ENCODE measurements at regions not wholly inside any gene's neighbourhood (a gene's known extent, or its start where the extent isn't known, plus 50 kb on each side); places are given as distances from the start of the nearest gene placed in this dataset.

DNA sequence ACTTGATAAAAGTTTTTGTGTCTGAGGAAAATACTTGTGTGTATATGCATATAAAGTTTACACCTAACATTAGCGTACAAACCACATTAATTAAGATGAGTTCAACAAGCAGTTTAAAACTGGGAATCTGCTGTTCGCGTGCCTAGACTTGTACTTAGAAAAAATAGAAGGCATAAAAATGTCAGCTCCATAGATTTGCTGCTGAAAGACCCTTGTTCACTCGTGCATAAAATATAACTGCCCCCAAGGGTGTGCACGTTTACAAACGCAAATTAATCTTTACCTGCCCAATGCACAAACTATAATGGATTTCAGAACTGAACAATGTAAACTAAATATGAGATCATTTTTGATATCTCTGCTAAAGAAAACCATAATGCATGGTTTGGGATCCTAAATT, 392.3 kb upstream of the ADGRL2 start:
- H3K27me3 Mint-ChIP-seq, result no peaks in the 10 kb centered on the region

DNA sequence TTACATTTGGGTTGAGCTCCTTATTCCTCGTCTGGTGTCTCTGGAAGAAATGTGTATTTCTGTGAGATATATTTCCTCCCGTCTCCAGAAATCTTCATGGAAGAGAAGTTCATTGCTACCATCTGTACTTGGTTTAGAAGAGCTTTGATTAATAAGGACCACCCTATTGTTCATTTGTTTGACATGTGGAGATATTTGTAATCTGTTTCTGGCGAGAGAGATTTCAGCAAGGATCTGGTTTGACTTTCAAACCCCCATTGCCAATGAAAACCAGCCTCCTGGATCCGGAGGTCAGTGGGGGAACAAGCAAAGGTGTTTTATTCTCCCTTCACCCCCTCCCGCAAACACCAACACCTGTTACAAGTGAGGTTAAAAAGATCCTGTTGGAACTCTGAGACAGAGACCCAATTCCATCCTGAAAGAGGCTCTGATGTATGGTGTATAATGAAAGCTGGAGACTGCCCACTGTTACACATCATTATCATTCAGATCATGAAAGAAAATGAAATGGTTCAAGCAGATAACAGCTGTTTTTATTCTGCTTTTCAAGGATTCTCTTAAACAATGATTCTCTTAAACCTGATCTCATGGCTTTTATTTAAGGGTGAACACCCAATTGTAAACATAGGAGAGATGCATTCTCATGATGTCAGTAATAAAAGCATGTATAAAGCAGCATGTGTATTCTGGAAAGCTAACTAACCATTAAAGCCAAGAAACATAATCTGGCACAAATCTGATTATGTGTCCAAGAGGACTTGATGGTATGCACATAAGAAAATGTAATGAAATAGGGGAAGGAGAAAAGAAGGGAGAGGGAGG, 393.5 kb upstream of the ADGRL2 start:
- TF ChIP-seq, protein P1, sequence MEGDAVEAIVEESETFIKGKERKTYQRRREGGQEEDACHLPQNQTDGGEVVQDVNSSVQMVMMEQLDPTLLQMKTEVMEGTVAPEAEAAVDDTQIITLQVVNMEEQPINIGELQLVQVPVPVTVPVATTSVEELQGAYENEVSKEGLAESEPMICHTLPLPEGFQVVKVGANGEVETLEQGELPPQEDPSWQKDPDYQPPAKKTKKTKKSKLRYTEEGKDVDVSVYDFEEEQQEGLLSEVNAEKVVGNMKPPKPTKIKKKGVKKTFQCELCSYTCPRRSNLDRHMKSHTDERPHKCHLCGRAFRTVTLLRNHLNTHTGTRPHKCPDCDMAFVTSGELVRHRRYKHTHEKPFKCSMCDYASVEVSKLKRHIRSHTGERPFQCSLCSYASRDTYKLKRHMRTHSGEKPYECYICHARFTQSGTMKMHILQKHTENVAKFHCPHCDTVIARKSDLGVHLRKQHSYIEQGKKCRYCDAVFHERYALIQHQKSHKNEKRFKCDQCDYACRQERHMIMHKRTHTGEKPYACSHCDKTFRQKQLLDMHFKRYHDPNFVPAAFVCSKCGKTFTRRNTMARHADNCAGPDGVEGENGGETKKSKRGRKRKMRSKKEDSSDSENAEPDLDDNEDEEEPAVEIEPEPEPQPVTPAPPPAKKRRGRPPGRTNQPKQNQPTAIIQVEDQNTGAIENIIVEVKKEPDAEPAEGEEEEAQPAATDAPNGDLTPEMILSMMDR (IDR thresholded peaks at IDR 0.05), result no peak
- ATAC-seq (ENCODE audit: poor library complexity) (no peak), DNase-seq (no peak)
- Mint-ChIP-seq H3K4me1 (ENCODE audit: low read depth) (no peaks in the 10 kb centered on the region), H3K27ac (no peak overlapping the region), H3K9me3 (peaks cover 2% of the 10 kb centered on the region), H3K36me3 (ENCODE audit: low read depth) (no peaks in the 10 kb centered on the region), H3K4me3 (no peak overlapping the region), H3K27me3 (no peaks in the 10 kb centered on the region)
- Histone ChIP-seq H3K27me3 (ENCODE audit: control insufficient read depth in 1 of 2, insufficient read depth in 2 of 2, low read length in 2 of 2) (no peaks in the 10 kb centered on the region), H3K27ac (ENCODE audit: low read depth in 1 of 2, low read length in 2 of 2) (no peak overlapping the region), H3K4me3 (ENCODE audit: low read length) (no peak overlapping the region), H3K9me3 (ENCODE audit: control insufficient read depth in 1 of 2, insufficient read depth in 1 of 2, low read length in 2 of 2) (no peaks in the 10 kb centered on the region), H3K4me1 (ENCODE audit: insufficient read depth, low read length) (no peaks in the 10 kb centered on the region), H3K36me3 (ENCODE audit: insufficient read depth, low read length) (no peaks in the 10 kb centered on the region)
- intact Hi-C loops (cut with DNase I, micrococcal nuclease), result no loop called here
- ChIA-PET CTCF (interaction anchor here (0.6 kb wide), 1 partner anchor 1479 kb away, joined by 3 read pairs; no protein-coding TSS in a partner anchor), POLR2A (no interaction called here)

More for the DNA sequence above, 392.3 kb upstream of the ADGRL2 start:
- no peak for ATAC-seq (ENCODE audit: poor library complexity)
- no peaks in the 10 kb centered on the region for H3K27me3 ChIP-seq (ENCODE audit: control insufficient read depth in 1 of 2, insufficient read depth in 2 of 2, low read length in 2 of 2)
- intact Hi-C loops (cut with DNase I, micrococcal nuclease), result no loop called here
- no peaks in the 10 kb centered on the region for H3K4me1 Mint-ChIP-seq (ENCODE audit: low read depth)
- H3K36me3 ChIP-seq (ENCODE audit: insufficient read depth, low read length), result no peaks in the 10 kb centered on the region
- no peaks in the 10 kb centered on the region for H3K9me3 ChIP-seq (ENCODE audit: control insufficient read depth in 1 of 2, insufficient read depth in 1 of 2, low read length in 2 of 2)
- H3K4me3 Mint-ChIP-seq, result no peak overlapping the region
- peaks cover 2% of the 10 kb centered on the region for H3K9me3 Mint-ChIP-seq
- no peaks in the 10 kb centered on the region for H3K36me3 Mint-ChIP-seq (ENCODE audit: low read depth)
- ChIA-PET POLR2A (no interaction called here), CTCF (no interaction called here)
- no peak overlapping the region for H3K4me3 ChIP-seq (ENCODE audit: low read length)
- H3K4me1 ChIP-seq (ENCODE audit: insufficient read depth, low read length), result no peaks in the 10 kb centered on the region
- DNase-seq, result no peak
- H3K27ac Mint-ChIP-seq, result no peak overlapping the region
- TF ChIP-seq, protein P1 (IDR thresholded peaks at IDR 0.05), result no peak
- H3K27ac ChIP-seq (ENCODE audit: low read depth in 1 of 2, low read length in 2 of 2), result no peak overlapping the region

DNA sequence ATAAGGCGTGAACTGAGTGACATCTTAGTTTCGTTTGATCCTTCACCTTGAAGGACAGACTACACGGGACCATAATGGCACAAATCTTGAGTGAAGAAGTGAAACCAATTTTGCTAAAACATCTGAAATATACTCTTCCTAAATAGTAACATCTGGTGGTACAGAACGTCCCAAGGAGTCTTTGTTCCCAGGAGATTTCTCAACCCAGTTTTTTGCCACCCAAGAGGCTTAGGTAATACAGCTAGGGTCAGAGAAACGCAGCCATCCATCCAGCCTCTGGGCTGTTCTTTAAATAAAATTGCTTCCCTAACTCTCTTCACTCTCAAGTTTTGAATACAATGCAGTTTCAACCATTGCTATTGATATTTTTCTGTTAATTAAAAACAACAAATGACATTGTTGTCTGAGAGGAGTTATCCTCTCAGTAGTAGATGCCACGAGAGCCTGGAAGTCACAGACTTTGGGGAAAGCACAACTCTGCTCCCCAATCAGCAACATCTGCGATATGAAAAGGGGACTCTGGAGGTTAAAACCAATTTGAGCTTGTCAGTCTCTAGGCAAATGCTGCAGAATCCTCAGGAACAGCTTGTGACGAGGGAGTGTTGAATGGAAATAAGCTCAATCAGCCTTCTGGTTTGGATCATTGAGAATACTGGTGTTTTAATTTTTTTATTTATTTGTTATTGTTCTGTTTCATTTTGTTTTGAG, 394.3 kb upstream of the ADGRL2 start:
- ChIA-PET CTCF (no interaction called here), POLR2A (no interaction called here)
- Histone ChIP-seq H3K4me1 (ENCODE audit: insufficient read depth, low read length) (no peaks in the 10 kb centered on the region), H3K36me3 (ENCODE audit: insufficient read depth, low read length) (no peaks in the 10 kb centered on the region), H3K27ac (ENCODE audit: low read depth in 1 of 2, low read length in 2 of 2) (no peak overlapping the region), H3K9me3 (ENCODE audit: control insufficient read depth in 1 of 2, insufficient read depth in 1 of 2, low read length in 2 of 2) (no peaks in the 10 kb centered on the region), H3K4me3 (ENCODE audit: low read length) (no peak overlapping the region), H3K27me3 (ENCODE audit: control insufficient read depth in 1 of 2, insufficient read depth in 2 of 2, low read length in 2 of 2) (no peaks in the 10 kb centered on the region)
- ATAC-seq (ENCODE audit: poor library complexity) (no peak), DNase-seq (no peak)
- Mint-ChIP-seq H3K36me3 (ENCODE audit: low read depth) (no peaks in the 10 kb centered on the region), H3K4me1 (ENCODE audit: low read depth) (no peaks in the 10 kb centered on the region), H3K4me3 (no peak overlapping the region), H3K27ac (no peak overlapping the region), H3K9me3 (peaks cover 2% of the 10 kb centered on the region), H3K27me3 (no peaks in the 10 kb centered on the region)
- intact Hi-C loops (cut with DNase I, micrococcal nuclease), result no loop called here
- TF ChIP-seq, protein P1 (IDR thresholded peaks at IDR 0.05), result no peak
